NB4 (cell line): ENCODE measurements at regions not wholly inside any gene's neighbourhood (a gene's known extent, or its start where the extent isn't known, plus 50 kb on each side); places are given as distances from the start of the nearest gene placed in this dataset.
A peak's percentile ranks its signal among the peaks of the same experiment; 100 is the strongest.

Source experiments
- DNase-seq: peaks from one replicate; pipeline ENCODE4 v3.0.0; 2010; ENCODE audit warnings: low read depth
- H3K4me3 ChIP-seq: one replicate; pipeline ENCODE4 v1.5.1; 2011; ENCODE audit warnings: mild to moderate bottlenecking, low read depth, low read length, moderate library complexity
- MAX ChIP-seq: IDR thresholded peaks from 2 replicates; pipeline ENCODE4 v1.6.1; 2011; ENCODE audit warnings: low read depth, low read length
- MYC ChIP-seq: IDR thresholded peaks from 2 replicates; pipeline ENCODE4 v1.6.1; 2011; ENCODE audit warnings: low read depth, low read length
- POLR2A ChIP-seq: IDR thresholded peaks from 2 replicates; pipeline ENCODE4 v1.6.1; 2011; ENCODE audit warnings: mild to moderate bottlenecking; ENCODE audit not compliant: insufficient read length; ENCODE audit errors: extremely low read depth
- TF ChIP-seq, protein P1 (sequence below): IDR thresholded peaks from one replicate; pipeline ENCODE4 v1.5.1; 2012; ENCODE audit warnings: low read depth, low read length

DNA sequence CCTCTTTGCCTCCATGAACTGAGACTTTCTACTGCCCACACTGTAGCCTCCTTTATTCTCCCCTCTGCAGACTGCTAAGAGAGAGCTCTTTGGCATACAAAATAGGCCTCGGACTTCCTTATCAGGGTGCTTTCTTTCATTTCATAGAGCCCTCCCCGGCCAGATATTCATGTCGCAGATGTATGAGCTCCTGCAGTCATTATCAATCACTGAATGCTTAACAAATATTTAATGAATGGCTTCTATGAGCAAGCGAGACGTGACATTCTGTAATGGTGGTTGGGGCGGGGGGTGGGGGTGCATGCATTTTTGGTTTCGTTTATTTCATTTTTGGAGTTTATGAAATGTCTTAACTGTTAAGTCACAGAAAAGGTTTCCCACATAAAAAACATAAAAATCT is 344.8 kb upstream of the KAZN start:
- no peak for DNase-seq
- no peak overlapping the region for H3K4me3 ChIP-seq
- no peak for TF ChIP-seq POLR2A
- TF ChIP-seq MAX: no peak

DNA sequence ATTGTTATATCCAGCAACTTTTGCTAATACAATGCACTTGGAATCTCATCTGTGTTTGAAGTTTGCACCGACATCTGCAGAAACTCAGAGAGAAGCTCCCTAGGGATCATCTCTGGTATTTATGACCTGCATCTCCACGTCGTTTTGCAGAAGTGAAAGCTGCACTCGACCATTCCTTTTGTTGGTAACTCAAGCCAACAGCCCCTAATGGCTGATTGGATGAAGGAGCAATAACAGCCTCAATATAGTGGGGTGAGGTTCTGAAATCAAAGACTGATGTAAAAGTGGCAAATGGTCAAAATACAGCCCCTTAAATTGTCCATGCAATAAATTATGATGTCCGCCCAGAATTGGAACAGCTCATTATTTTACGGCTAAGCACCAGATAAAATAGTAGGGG is 344.2 kb upstream of the KAZN start:
- DNase-seq: peak; percentile 52
- H3K4me3 ChIP-seq: no peak overlapping the region
- TF ChIP-seq MAX (no peak), MYC (no peak)

- no peak for TF ChIP-seq MYC
- TF ChIP-seq POLR2A: no peak
- TF ChIP-seq, protein P1, sequence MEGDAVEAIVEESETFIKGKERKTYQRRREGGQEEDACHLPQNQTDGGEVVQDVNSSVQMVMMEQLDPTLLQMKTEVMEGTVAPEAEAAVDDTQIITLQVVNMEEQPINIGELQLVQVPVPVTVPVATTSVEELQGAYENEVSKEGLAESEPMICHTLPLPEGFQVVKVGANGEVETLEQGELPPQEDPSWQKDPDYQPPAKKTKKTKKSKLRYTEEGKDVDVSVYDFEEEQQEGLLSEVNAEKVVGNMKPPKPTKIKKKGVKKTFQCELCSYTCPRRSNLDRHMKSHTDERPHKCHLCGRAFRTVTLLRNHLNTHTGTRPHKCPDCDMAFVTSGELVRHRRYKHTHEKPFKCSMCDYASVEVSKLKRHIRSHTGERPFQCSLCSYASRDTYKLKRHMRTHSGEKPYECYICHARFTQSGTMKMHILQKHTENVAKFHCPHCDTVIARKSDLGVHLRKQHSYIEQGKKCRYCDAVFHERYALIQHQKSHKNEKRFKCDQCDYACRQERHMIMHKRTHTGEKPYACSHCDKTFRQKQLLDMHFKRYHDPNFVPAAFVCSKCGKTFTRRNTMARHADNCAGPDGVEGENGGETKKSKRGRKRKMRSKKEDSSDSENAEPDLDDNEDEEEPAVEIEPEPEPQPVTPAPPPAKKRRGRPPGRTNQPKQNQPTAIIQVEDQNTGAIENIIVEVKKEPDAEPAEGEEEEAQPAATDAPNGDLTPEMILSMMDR: no peak
- TF ChIP-seq MAX: no peak
- no peak for DNase-seq
Measured at GRCh38 chr1:14255233-14255632, 343.3 kb upstream of the KAZN start.

GRCh38 chr1:14255711-14256110 is 342.8 kb upstream of the KAZN start:
- TF ChIP-seq MAX: no peak
- peak; percentile 4 for DNase-seq
- no peak overlapping the region for H3K4me3 ChIP-seq

More at GRCh38 chr1:14255233-14255632, 343.3 kb upstream of the KAZN start:
- no peak overlapping the region for H3K4me3 ChIP-seq

- H3K4me3 ChIP-seq: no peak overlapping the region
- DNase-seq: no peak
- TF ChIP-seq, protein P1: no peak
- TF ChIP-seq MYC: no peak
- no peak for TF ChIP-seq POLR2A
- TF ChIP-seq MAX: no peak
Measured at GRCh38 chr1:14259191-14259757, 339.2 kb upstream of the KAZN start.

GRCh38 chr1:14260480-14260879 is 338.0 kb upstream of the KAZN start:
- TF ChIP-seq MYC: no peak
- no peak for TF ChIP-seq MAX
- TF ChIP-seq, protein P1: no peak
- no peak for TF ChIP-seq POLR2A
- DNase-seq: no peak
- H3K4me3 ChIP-seq: no peak overlapping the region

GRCh38 chr1:14261395-14261794 is 337.1 kb upstream of the KAZN start:
- TF ChIP-seq MYC: no peak
- TF ChIP-seq, protein P1: no peak
- TF ChIP-seq POLR2A: no peak
- no peak for TF ChIP-seq MAX
- DNase-seq: no peak
- no peak overlapping the region for H3K4me3 ChIP-seq
